ENCODE measurements at regions not wholly inside any gene's neighbourhood (a gene's known extent, or its start where the extent isn't known, plus 50 kb on each side); places are given as distances from the start of the nearest gene placed in this dataset.

- TF ChIP-seq CTCF (IDR thresholded peaks at IDR 0.05) (no peak), POLR2A (IDR thresholded peaks at IDR 0.05) (no peak)
Measured at GRCh38 chr11:10946072-10946471, 88.2 kb upstream of the ZBED5 start.
